ENCODE measurements at regions not wholly inside any gene's neighbourhood (a gene's known extent, or its start where the extent isn't known, plus 50 kb on each side); places are given as distances from the start of the nearest gene placed in this dataset.
"Not testable (repeated sequence)": the region's sequence is repeated elsewhere in the genome, so short reads cannot be mapped to it uniquely, and the experiment has no call there.

GRCh38 chr3:82376883-82377282 lies 615.4 kb upstream of the GBE1 start:
- H3K36me3 ChIP-seq (ENCODE audit: control insufficient read depth, low read length), result no peaks in the 10 kb centered on the region
- no peaks in the 10 kb centered on the region for H4K20me1 ChIP-seq (ENCODE audit: control insufficient read depth, insufficient read depth, low read depth, low read length)
- TF ChIP-seq EZH2phosphoT487 (IDR thresholded peaks at IDR 0.05; ENCODE audit: borderline replicate concordance, low read length) (no peak), CTCF (IDR thresholded peaks at IDR 0.05; ENCODE audit: low read depth, low read length, poor library complexity, severe bottlenecking) (no peak)
- no peaks in the 10 kb centered on the region for H3K79me2 ChIP-seq (ENCODE audit: control insufficient read depth, low read length)
- no peaks in the 10 kb centered on the region for H3K9me2 ChIP-seq (replicated peaks; ENCODE audit: control insufficient read depth, low read length)
- H3K4me1 ChIP-seq (ENCODE audit: control insufficient read depth, low read length), result no peaks in the 10 kb centered on the region
- no peak overlapping the region for H3K27ac ChIP-seq (ENCODE audit: low read depth, low read length)
- H3K27me3 ChIP-seq (ENCODE audit: control insufficient read depth, low read length), result no peaks in the 10 kb centered on the region
- H3F3A ChIP-seq (ENCODE audit: control insufficient read depth, insufficient read depth), result no peaks in the 10 kb centered on the region
- H3K4me2 ChIP-seq (ENCODE audit: low read length), result no peak overlapping the region
- no peak overlapping the region for H3K4me3 ChIP-seq (ENCODE audit: low read length)
- H3K9me3 ChIP-seq (ENCODE audit: control insufficient read depth, insufficient read depth, low read length), result peaks cover 10% of the 10 kb centered on the region; the same call in 1 of the 2 replicates

- H3K9me3 ChIP-seq (ENCODE audit: control insufficient read depth, insufficient read depth, low read length), result peaks cover 10% of the 10 kb centered on the region; the same call in 1 of the 2 replicates
- not testable (repeated sequence) for H3K27me3 ChIP-seq (ENCODE audit: control insufficient read depth, low read length); H4K20me1 ChIP-seq (ENCODE audit: control insufficient read depth, insufficient read depth, low read depth, low read length); H3K36me3 ChIP-seq (ENCODE audit: control insufficient read depth, low read length); H3K4me1 ChIP-seq (ENCODE audit: control insufficient read depth, low read length); H3K9me2 ChIP-seq (replicated peaks; ENCODE audit: control insufficient read depth, low read length); H3K27ac ChIP-seq (ENCODE audit: low read depth, low read length); H3K4me3 ChIP-seq (ENCODE audit: low read length); H3K79me2 ChIP-seq (ENCODE audit: control insufficient read depth, low read length); H3K4me2 ChIP-seq (ENCODE audit: low read length); H3F3A ChIP-seq (ENCODE audit: control insufficient read depth, insufficient read depth)
These were observed 612.4 kb upstream of the GBE1 start for GRCh38 chr3:82373833-82374232.

GRCh38 chr3:82364827-82365226 lies 603.4 kb upstream of the GBE1 start:
- no peak overlapping the region for H3K4me3 ChIP-seq (ENCODE audit: low read length)
- H3K27me3 ChIP-seq (ENCODE audit: control insufficient read depth, low read length), result no peaks in the 10 kb centered on the region
- H3K9me2 ChIP-seq (replicated peaks; ENCODE audit: control insufficient read depth, low read length), result no peaks in the 10 kb centered on the region
- no peaks in the 10 kb centered on the region for H3K9me3 ChIP-seq (ENCODE audit: control insufficient read depth, insufficient read depth, low read length)
- no peaks in the 10 kb centered on the region for H3K79me2 ChIP-seq (ENCODE audit: control insufficient read depth, low read length)
- H3K4me2 ChIP-seq (ENCODE audit: low read length), result no peak overlapping the region
- TF ChIP-seq CTCF (IDR thresholded peaks at IDR 0.05; ENCODE audit: low read depth, low read length, poor library complexity, severe bottlenecking) (no peak), EZH2phosphoT487 (IDR thresholded peaks at IDR 0.05; ENCODE audit: borderline replicate concordance, low read length) (no peak)
- no peaks in the 10 kb centered on the region for H3K4me1 ChIP-seq (ENCODE audit: control insufficient read depth, low read length)
- H3K36me3 ChIP-seq (ENCODE audit: control insufficient read depth, low read length), result no peaks in the 10 kb centered on the region
- H4K20me1 ChIP-seq (ENCODE audit: control insufficient read depth, insufficient read depth, low read depth, low read length), result no peaks in the 10 kb centered on the region
- H3K27ac ChIP-seq (ENCODE audit: low read depth, low read length), result no peak overlapping the region
- H3F3A ChIP-seq (ENCODE audit: control insufficient read depth, insufficient read depth), result no peaks in the 10 kb centered on the region

- TF ChIP-seq EZH2phosphoT487 (IDR thresholded peaks at IDR 0.05; ENCODE audit: borderline replicate concordance, low read length), result no peak
- TF ChIP-seq CTCF (IDR thresholded peaks at IDR 0.05; ENCODE audit: low read depth, low read length, poor library complexity, severe bottlenecking), result no peak
- no peaks in the 10 kb centered on the region for H3K36me3 ChIP-seq (ENCODE audit: control insufficient read depth, low read length)
- no peaks in the 10 kb centered on the region for H3K27me3 ChIP-seq (ENCODE audit: control insufficient read depth, low read length)
- H3K4me3 ChIP-seq (ENCODE audit: low read length), result no peak overlapping the region
- no peaks in the 10 kb centered on the region for H3K79me2 ChIP-seq (ENCODE audit: control insufficient read depth, low read length)
- no peak overlapping the region for H3K27ac ChIP-seq (ENCODE audit: low read depth, low read length)
- H3K4me2 ChIP-seq (ENCODE audit: low read length), result no peak overlapping the region
- no peaks in the 10 kb centered on the region for H3K9me3 ChIP-seq (ENCODE audit: control insufficient read depth, insufficient read depth, low read length)
- no peaks in the 10 kb centered on the region for H3K9me2 ChIP-seq (replicated peaks; ENCODE audit: control insufficient read depth, low read length)
- no peaks in the 10 kb centered on the region for H4K20me1 ChIP-seq (ENCODE audit: control insufficient read depth, insufficient read depth, low read depth, low read length)
- no peaks in the 10 kb centered on the region for H3K4me1 ChIP-seq (ENCODE audit: control insufficient read depth, low read length)
- no peaks in the 10 kb centered on the region for H3F3A ChIP-seq (ENCODE audit: control insufficient read depth, insufficient read depth)
These were observed 601.7 kb upstream of the GBE1 start for GRCh38 chr3:82363131-82363530.
